OCI-LY1 (cell line): ENCODE measurements at regions not wholly inside any gene's neighbourhood (a gene's known extent, or its start where the extent isn't known, plus 50 kb on each side); places are given as distances from the start of the nearest gene placed in this dataset.

Experiments
- H2AFZ ChIP-seq: fragments of 200-600 bp; sonication (generic), shearing (Covaris generic); 2 replicates; pipeline ENCODE4 v1.6.0; 2014; ENCODE audit warnings: antibody characterized with exemption, mild to moderate bottlenecking, low read length
- H3F3A ChIP-seq: fragments of 200-600 bp; sonication (generic), shearing (Covaris generic); 2 replicates; pipeline ENCODE4 v1.6.0; 2014; ENCODE audit warnings: mild to moderate bottlenecking, antibody characterized with exemption, low read length, moderate library complexity; ENCODE audit not compliant: insufficient read depth
- H3K27ac ChIP-seq: fragments of 200-600 bp; sonication (generic); 2 replicates; pipeline ENCODE4 v1.5.1; 2014; ENCODE audit warnings: low read length, mixed run types, mild to moderate bottlenecking, low read depth; ENCODE audit not compliant: poor library complexity, severe bottlenecking
- H3K27me3 ChIP-seq: fragments of 200-600 bp; sonication (generic); 2 replicates; pipeline ENCODE4 v1.6.0; 2014; ENCODE audit warnings: antibody characterized with exemption, mild to moderate bottlenecking, low read length, moderate library complexity; ENCODE audit not compliant: insufficient read depth
- H3K36me3 ChIP-seq: fragments of 200-600 bp; sonication (generic); 2 replicates; pipeline ENCODE4 v1.6.1; 2014; ENCODE audit warnings: mild to moderate bottlenecking, antibody characterized with exemption, low read length, moderate library complexity, mixed read lengths; ENCODE audit not compliant: insufficient read depth
- H3K4me1 ChIP-seq: fragments of 200-600 bp; sonication (generic); 2 replicates; pipeline ENCODE4 v1.5.1; 2014; ENCODE audit warnings: mild to moderate bottlenecking, low read length, moderate library complexity; ENCODE audit not compliant: insufficient read depth, severe bottlenecking
- H3K4me2 ChIP-seq: fragments of 200-600 bp; sonication (generic), shearing (Covaris generic); 2 replicates; pipeline ENCODE4 v1.6.1; 2014; ENCODE audit warnings: low read length
- H3K4me3 ChIP-seq: fragments of 200-600 bp; sonication (generic); 2 replicates; pipeline ENCODE4 v1.5.1; 2014; ENCODE audit warnings: low read length, low read depth, mild to moderate bottlenecking, mixed read lengths; ENCODE audit not compliant: poor library complexity, severe bottlenecking
- H3K79me2 ChIP-seq: fragments of 200-600 bp; shearing (Covaris generic); 2 replicates; pipeline ENCODE4 v1.6.1; 2016; ENCODE audit warnings: mixed run types, low read length, mixed read lengths; ENCODE audit not compliant: insufficient read depth
- H3K9ac ChIP-seq: fragments of 200-600 bp; sonication (generic), shearing (Covaris generic); 2 replicates; pipeline ENCODE4 v1.6.1; 2014; ENCODE audit warnings: mild to moderate bottlenecking, low read length, mixed read lengths
- H3K9me2 ChIP-seq: fragments of 200-600 bp; sonication (generic), shearing (Covaris generic); 2 replicates; pipeline ENCODE4 v1.6.1; 2014; ENCODE audit warnings: low read depth, mild to moderate bottlenecking, low read length, mixed read lengths
- H3K9me3 ChIP-seq: fragments of 200-600 bp; shearing (Covaris generic); 2 replicates; pipeline ENCODE4 v1.6.1; 2014; ENCODE audit warnings: low read length, mixed read lengths
- H4K20me1 ChIP-seq: fragments of 200-600 bp; sonication (generic), shearing (Covaris generic); 2 replicates; pipeline ENCODE4 v1.6.0; 2016; ENCODE audit warnings: mild to moderate bottlenecking, low read length; ENCODE audit not compliant: insufficient read depth
- CTCF ChIP-seq: fragments of 200-600 bp; sonication (generic), shearing (Covaris generic); IDR thresholded peaks from 2 replicates; pipeline ENCODE4 v1.5.1; 2017; ENCODE audit warnings: mild to moderate bottlenecking, antibody characterized with exemption, low read length, moderate library complexity, mixed read lengths
- EZH2 ChIP-seq: fragments of 200-600 bp; sonication (generic), shearing (Covaris generic); IDR thresholded peaks from 2 replicates; pipeline ENCODE4 v1.8.0; 2017; ENCODE audit warnings: borderline replicate concordance, mixed run types, mild to moderate bottlenecking, antibody characterized with exemption, low read length, moderate library complexity, mixed read lengths

- no peaks in the 10 kb centered on the region for H3K9me3 ChIP-seq
- no peak overlapping the region for H3K4me3 ChIP-seq
- H3K4me1 ChIP-seq = no peaks in the 10 kb centered on the region
- H4K20me1 ChIP-seq = no peaks in the 10 kb centered on the region
- H3K27me3 ChIP-seq = no peaks in the 10 kb centered on the region
- TF ChIP-seq CTCF = no peak
- no peak for TF ChIP-seq EZH2
- H3K27ac ChIP-seq = no peak overlapping the region
- H3F3A ChIP-seq = no peaks in the 10 kb centered on the region
- no peaks in the 10 kb centered on the region for H3K36me3 ChIP-seq
- no peak overlapping the region for H3K4me2 ChIP-seq
- no peak overlapping the region for H3K9ac ChIP-seq
- H3K9me2 ChIP-seq = no peaks in the 10 kb centered on the region
- no peaks in the 10 kb centered on the region for H3K79me2 ChIP-seq
- H2AFZ ChIP-seq = no peak overlapping the region
Observed at GRCh38 chr2:190810981-190811587, 69.5 kb upstream of the GLS start.

DNA sequence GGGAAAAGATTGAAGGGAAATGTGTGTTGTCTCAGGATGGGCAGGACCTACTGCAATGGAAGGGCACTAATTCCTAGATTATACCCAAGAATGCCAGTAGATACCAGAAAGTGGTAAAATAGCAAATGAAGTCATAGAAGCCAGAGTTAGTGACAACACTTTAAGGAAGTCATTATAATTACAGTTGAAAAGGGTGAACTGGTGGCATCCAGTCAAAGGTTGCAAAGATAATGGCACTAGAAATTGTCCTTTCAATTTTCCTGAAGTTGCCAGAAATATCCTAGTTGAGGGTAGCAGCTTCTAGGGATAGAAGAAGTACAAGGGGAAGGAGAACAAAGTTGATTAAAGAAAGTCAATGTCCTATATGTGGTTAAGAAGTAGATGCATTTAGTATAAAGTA lies 68.8 kb upstream of the GLS start:
- Histone ChIP-seq H3K4me2 (no peak overlapping the region), H4K20me1 (no peaks in the 10 kb centered on the region), H3F3A (no peaks in the 10 kb centered on the region), H2AFZ (no peak overlapping the region), H3K4me1 (no peaks in the 10 kb centered on the region), H3K27ac (no peak overlapping the region), H3K9ac (no peak overlapping the region), H3K9me3 (no peaks in the 10 kb centered on the region), H3K9me2 (no peaks in the 10 kb centered on the region), H3K4me3 (no peak overlapping the region), H3K79me2 (no peaks in the 10 kb centered on the region), H3K27me3 (no peaks in the 10 kb centered on the region), H3K36me3 (no peaks in the 10 kb centered on the region)
- no peak for TF ChIP-seq CTCF
- no peak for TF ChIP-seq EZH2

- no peak overlapping the region for H3K27ac ChIP-seq
- H3K4me2 ChIP-seq = no peak overlapping the region
- H3K79me2 ChIP-seq = no peaks in the 10 kb centered on the region
Observed at GRCh38 chr2:190812506-190813294, 67.9 kb upstream of the GLS start.

More at GRCh38 chr2:190812506-190813294, 67.9 kb upstream of the GLS start:
- Histone ChIP-seq H3K9ac (no peak overlapping the region), H2AFZ (no peak overlapping the region), H4K20me1 (no peaks in the 10 kb centered on the region), H3K27me3 (no peaks in the 10 kb centered on the region), H3K4me3 (no peak overlapping the region), H3F3A (no peaks in the 10 kb centered on the region), H3K36me3 (no peaks in the 10 kb centered on the region), H3K9me2 (no peaks in the 10 kb centered on the region), H3K4me1 (no peaks in the 10 kb centered on the region), H3K9me3 (no peaks in the 10 kb centered on the region)
- no peak for TF ChIP-seq EZH2
- TF ChIP-seq CTCF = no peak
